ENCODE measurements at regions not wholly inside any gene's neighbourhood (a gene's known extent, or its start where the extent isn't known, plus 50 kb on each side); places are given as distances from the start of the nearest gene placed in this dataset.

DNA sequence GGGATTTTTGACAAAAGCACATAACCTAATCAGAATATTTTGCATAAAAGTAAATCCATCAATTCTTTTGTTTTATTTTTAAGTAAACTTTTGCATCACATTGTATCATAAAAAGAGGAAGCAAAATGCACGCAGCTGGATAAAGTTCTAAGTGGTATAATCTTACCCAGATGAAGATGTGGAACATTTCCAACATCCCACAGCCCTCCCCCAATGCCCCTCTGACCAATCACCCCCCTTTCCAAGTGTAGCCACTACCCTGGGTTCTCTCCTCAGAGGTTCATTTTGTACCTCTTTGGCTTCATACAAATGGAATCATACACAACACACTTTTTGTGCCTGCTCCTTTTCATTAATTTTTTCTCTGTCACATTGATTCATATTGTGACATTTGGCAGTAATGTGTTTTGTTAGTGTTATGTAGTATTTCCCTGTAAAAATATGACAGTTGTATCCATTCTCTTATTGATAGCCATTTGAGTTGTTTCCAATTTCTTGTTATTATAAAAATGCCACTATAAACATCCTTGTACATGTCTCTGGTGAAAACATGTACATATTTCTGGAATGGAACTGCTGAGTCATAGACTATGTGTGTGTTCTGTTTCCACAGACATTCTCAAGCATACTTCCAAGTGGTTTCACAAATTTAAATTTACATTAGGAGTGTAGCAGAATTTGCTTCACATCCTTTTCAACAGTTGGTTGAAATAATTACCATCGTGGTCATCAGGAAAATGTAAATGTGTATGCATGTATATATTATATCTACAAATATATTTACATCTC is 92.9 kb upstream of the SYNDIG1 start:
- DNase-seq: no peak

DNA sequence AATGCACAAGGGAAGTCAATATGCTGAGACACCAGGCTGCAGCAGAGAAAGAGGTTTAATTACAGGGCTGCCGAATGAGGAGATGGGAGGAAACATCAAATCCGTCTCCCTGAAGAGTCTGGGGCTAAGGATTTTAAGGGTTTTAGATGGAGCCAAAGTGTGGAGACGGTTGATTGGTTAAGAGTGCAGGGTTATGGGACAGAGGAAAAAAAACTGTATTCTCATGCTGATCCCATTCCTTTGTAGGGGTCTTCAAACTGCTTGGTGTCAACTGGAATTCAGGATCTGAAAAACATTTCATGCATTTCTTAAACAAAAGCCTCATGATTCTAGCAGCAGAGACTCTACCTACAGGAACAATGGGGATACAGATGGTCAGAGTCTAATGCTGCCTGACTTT is 96.1 kb upstream of the SYNDIG1 start:
- DNase-seq: no peak

DNA sequence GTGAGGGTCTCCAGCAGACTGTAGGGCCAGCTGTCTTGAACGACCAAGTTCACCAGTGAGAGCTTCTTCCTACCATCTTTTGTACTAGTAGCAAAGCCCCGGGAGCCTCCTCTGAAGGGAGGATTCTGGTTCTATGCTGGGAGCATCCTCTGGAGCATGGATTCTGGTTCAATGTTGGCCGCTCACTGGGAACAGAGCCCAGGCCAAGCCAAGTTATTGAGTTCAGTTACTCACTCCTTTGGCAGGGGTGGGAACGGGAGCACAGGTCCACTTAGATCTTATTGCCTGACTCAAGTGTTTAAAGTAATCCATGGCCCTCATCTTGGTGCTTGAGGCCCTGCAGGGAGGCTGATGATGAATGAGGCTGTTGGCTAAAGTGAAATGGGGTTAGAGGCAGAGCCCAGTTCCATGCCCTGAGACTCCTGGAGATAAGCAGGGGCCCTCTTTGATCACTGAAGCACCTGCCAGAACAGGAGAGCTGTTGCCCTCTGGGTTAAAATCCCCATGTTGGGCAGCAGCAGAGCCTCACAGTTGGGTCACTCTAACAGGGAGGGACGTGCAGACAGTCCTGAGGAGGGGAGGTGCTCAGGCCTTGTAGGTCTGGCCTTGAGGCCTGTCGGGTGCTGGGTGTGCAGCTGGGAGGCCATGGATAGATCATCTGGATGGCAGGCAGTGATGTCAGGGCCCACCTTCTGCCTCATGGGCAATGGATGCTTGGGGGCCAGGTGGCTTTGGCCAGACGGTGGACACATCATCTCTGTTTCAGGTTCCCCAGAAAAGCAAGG is 98.3 kb upstream of the SYNDIG1 start:
- no peak for DNase-seq

GRCh38 chr20:24370249-24370648 is 99.2 kb upstream of the SYNDIG1 start:
- DNase-seq: no peak

- no peak for DNase-seq
Measured at GRCh38 chr20:24368253-24368652, 101.2 kb upstream of the SYNDIG1 start.

- DNase-seq: no peak
Measured at GRCh38 chr20:24366336-24367004, 103.0 kb upstream of the SYNDIG1 start.

GRCh38 chr20:24365670-24366069 is 103.8 kb upstream of the SYNDIG1 start:
- no peak for DNase-seq

- DNase-seq: no peak
Measured at GRCh38 chr20:24364482-24364881, 104.9 kb upstream of the SYNDIG1 start.

- DNase-seq: no peak
Measured at GRCh38 chr20:24363031-24363430, 106.4 kb upstream of the SYNDIG1 start.

DNA sequence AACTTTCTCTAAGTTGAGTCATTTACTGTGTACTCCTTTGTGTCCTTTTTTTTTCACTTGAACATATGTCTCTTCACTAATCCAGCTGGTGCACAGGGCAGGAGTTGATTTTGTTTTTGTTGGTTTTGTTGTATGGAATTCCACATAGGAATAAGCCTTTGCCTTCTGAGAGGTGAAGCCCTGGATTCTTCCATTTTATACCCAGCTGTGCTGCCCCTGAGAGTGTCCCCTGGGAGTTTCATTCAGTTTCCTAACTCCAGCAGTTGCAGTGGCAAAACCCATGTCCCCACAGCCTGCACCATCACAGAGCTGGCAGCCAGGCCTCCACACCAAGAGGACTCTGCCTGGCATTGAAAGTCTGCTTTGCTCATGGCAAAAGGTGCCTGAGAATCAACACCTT is 107.3 kb upstream of the SYNDIG1 start:
- no peak for DNase-seq

DNA sequence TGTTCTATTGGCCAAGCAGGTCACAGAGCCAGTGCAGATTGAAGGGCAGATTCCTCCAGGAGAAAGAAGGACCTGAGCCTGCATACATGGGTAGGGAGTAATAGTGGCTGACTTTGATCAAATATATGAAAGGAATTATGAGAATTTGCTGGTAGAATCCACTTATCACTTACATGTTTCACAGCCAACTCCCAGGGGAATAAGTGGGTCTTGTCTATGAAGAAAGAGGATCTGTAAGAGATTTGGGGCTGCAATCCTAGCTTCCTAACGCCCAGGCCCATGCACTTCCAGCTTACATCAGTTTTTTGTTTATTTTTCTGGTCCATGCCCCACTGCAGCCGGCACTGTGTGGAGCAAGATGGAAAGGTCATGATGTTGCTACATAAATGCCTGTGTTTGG is 107.9 kb upstream of the SYNDIG1 start:
- DNase-seq: no peak

DNA sequence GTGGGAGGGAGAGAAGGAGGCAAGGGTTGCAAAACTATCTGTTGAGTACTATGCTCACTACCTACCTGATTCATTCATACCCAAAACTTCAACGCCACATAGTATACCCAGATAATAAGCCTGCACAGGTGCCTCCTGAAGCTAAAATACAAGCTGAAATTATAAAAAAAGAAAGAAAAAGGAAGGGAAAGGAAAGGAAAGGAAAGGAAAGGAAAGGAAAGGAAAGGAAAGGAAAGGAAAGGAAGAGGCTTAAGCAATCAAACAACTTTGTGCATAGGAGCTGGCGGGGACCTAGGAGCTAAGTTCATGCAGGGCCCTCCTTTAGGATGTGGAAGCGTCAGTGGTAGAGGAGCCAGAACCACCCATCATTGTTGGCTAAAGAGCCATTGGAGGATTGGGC is 108.9 kb upstream of the SYNDIG1 start:
- DNase-seq: no peak

DNA sequence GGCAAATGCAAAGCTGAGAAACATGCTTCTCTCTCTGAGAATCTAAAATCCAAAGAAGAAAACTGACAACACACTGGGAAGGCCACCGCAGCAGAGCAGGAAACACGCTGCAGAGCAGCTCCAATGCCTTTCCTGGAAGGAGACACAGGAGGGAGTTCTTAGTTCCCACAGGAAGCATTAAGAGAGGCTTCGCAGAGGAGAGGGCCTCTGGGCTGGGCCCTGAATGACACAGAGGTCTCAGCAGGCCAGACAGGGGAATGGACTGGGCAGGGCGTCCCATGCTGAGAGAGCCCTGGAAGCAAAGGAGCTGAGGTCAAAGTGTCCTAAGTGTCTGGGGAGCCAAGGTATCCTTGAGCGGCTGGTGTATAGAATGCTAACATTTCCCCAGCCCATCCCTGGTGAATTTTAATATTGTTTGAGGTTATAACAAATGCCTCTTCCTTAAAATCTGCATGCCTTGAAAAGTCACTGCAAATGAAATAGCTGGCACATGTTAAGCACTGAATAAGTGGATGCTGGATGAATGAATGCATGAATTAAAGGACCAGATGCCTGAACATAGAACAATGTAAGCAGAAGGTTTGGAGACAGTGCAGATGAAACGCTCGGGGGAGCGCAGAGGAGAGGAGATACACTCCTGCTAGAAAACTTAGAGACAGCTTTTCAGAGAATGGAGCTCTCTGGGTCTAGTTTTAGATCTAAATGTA is 110.0 kb upstream of the SYNDIG1 start:
- DNase-seq: no peak

GRCh38 chr20:24357931-24358330 is 111.5 kb upstream of the SYNDIG1 start:
- DNase-seq: no peak

GRCh38 chr20:24357177-24357576 is 112.3 kb upstream of the SYNDIG1 start:
- DNase-seq: no peak

GRCh38 chr20:24353135-24353690 is 116.2 kb upstream of the SYNDIG1 start:
- DNase-seq: no peak

DNA sequence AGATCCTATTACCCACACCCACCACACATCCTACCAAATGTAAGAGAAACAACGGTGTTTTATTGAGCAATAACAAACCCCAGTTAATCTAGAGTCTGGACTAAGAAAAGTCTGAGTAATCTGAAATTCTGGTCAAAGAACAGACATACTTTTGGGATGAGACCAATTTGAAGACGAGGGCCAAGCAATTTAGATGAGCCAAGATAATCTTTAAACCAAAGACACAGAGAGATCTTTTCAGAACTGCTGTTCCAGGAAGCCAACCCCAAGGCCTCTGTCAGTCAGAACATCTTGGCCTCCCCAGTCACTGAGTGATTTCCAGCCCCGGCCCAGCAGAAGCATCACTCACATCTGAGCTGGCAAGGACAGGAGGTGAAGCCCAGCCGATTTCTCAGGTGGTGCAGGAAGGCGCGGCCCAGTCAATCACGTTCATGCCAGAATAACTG is 118.5 kb upstream of the SYNDIG1 start:
- no peak for DNase-seq

DNA sequence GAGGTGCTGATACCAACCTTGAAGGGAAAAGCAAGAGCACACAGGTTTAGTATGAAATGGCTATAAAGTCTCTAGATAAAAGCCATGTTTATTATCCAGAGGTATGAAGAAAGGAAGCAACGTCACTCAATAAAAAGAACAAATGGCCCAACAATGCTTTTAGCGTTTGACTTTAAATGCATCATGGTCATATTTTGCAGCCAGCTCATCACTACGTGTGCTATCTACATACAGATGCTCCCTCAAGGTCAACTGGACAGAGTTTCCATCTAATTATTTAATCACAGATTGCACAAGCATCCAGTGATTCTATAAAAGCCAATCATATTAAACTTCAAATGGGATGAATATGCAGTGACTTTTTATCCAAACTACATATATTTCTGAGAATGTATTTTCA is 127.6 kb upstream of the SYNDIG1 start:
- DNase-seq: no peak

- DNase-seq: no peak
Measured at GRCh38 chr20:24340933-24341332, 128.5 kb upstream of the SYNDIG1 start.

- no peak for DNase-seq
Measured at GRCh38 chr20:24339210-24339641, 130.2 kb upstream of the SYNDIG1 start.

- no peak for DNase-seq
Measured at GRCh38 chr20:24337551-24337950, 131.9 kb upstream of the SYNDIG1 start.

DNA sequence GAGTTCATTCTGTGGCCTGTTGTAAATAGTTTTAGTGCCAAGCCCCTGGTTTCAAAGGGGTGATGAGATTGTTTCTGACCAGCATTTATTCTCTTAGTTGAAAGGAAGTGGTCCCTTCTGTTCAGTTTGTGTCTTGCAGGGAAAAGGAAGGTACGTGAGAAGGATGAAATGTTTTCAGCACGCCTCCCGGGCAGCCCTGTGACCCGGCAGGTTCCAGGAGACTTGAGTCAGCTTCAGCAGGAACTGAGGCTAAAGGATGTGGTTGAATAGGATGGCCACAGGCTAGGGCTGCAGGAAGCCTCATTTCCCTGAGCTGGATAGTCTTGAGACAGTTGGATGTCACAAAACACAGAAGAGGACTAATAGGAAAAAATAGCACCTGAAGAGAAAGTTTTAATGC is 132.4 kb upstream of the SYNDIG1 start:
- DNase-seq: no peak

- DNase-seq: no peak
Measured at GRCh38 chr20:24334830-24335229, 134.6 kb upstream of the SYNDIG1 start.

Data from CD4-positive, alpha-beta T cell treated with Interleukin-21 for 1 hour (primary cell).